Liver (tissue), 8 donors: ENCODE measurements at regions not wholly inside any gene's neighbourhood (a gene's known extent, or its start where the extent isn't known, plus 50 kb on each side); places are given as distances from the start of the nearest gene placed in this dataset.

Source experiments
- DNase-seq: peaks from one replicate; pipeline ENCODE4 v3.0.0-alpha.2; 2017; ENCODE audit warnings: low spot score
- H3K27ac ChIP-seq, 2 donors: one replicate each; pipeline ENCODE4 v1.7.0; 2013; ENCODE audit warnings: inconsistent platforms in 2 of 2, low read length in 2 of 2, control low read depth in 1 of 2, low read depth in 1 of 2, mild to moderate bottlenecking in 1 of 2
- H3K27me3 ChIP-seq, 4 donors: one replicate each; pipeline versions ENCODE4 v1.6.1 to v1.7.0; 2013; ENCODE audit warnings: low read length in 3 of 4, inconsistent platforms in 1 of 4, mild to moderate bottlenecking in 1 of 4, moderate library complexity in 1 of 4; ENCODE audit not compliant: control insufficient read depth in 4 of 4, insufficient read depth in 4 of 4
- H3K36me3 ChIP-seq, 4 donors: one replicate each; pipeline versions ENCODE4 v1.6.1 to v1.7.0; 2013; ENCODE audit warnings: low read length in 3 of 4, mild to moderate bottlenecking in 3 of 4, low read depth in 1 of 4, moderate library complexity in 1 of 4; ENCODE audit not compliant: control insufficient read depth in 4 of 4, insufficient read depth in 3 of 4
- H3K4me1 ChIP-seq, 4 donors: one replicate each; pipeline versions ENCODE4 v1.6.1 to v1.7.0; 2013; ENCODE audit warnings: low read length in 3 of 4, mild to moderate bottlenecking in 3 of 4, moderate library complexity in 1 of 4; ENCODE audit not compliant: control insufficient read depth in 4 of 4, insufficient read depth in 4 of 4
- H3K4me3 ChIP-seq, 3 donors: one replicate each; pipeline versions ENCODE4 v1.6.1 to v1.7.0; 2013; ENCODE audit warnings: low read length in 3 of 3, control low read depth in 1 of 3, low read depth in 1 of 3, mild to moderate bottlenecking in 1 of 3
- H3K9ac ChIP-seq, 2 donors: one replicate each; pipeline ENCODE4 v1.7.0; 2013; ENCODE audit warnings: low read length in 2 of 2, mild to moderate bottlenecking in 2 of 2, moderate library complexity in 2 of 2, control low read depth in 1 of 2, low read depth in 1 of 2
- H3K9me3 ChIP-seq, 4 donors: one replicate each; pipeline versions ENCODE4 v1.6.1 to v1.7.0; 2013; ENCODE audit warnings: low read length in 3 of 4; ENCODE audit not compliant: control insufficient read depth in 4 of 4
- ATF3 ChIP-seq: IDR thresholded peaks from 2 replicates; pipeline ENCODE4 v1.6.1; 2016; ENCODE audit warnings: antibody characterized with exemption
- CTCF ChIP-seq: fragments of 150-350 bp; IDR thresholded peaks from 2 replicates; pipeline ENCODE4 v1.5.1; 2017; ENCODE audit warnings: improper control_type of control experiment, low read depth, low read length; ENCODE audit not compliant: missing input control
- EGR1 ChIP-seq, 2 donors: IDR thresholded peaks; 2 replicates each; pipeline ENCODE4 v1.6.1; 2016 to 2018; ENCODE audit warnings: antibody characterized with exemption in 2 of 2, low read depth in 2 of 2
- FOXA1 ChIP-seq: IDR thresholded peaks from 2 replicates; pipeline ENCODE4 v1.6.1; 2016; ENCODE audit warnings: antibody characterized with exemption
- FOXA2 ChIP-seq: IDR thresholded peaks from 2 replicates; pipeline ENCODE4 v1.6.1; 2016; ENCODE audit warnings: antibody characterized with exemption
- GABPA ChIP-seq, 2 donors: IDR thresholded peaks in 1 of 2; conservative IDR thresholded peaks in 1 of 2; 2 replicates each; pipeline ENCODE4 v1.6.1; 2016; ENCODE audit warnings: antibody characterized with exemption in 2 of 2, mild to moderate bottlenecking in 1 of 2, moderate library complexity in 1 of 2
- HNF4G ChIP-seq: IDR thresholded peaks from 2 replicates; pipeline ENCODE4 v1.6.1; 2016; ENCODE audit warnings: antibody characterized with exemption
- JUND ChIP-seq, 2 donors: IDR thresholded peaks; 2 replicates each; pipeline ENCODE4 v1.6.1; 2016; ENCODE audit warnings: antibody characterized with exemption in 2 of 2
- MAX ChIP-seq: IDR thresholded peaks from 2 replicates; pipeline ENCODE4 v1.6.1; 2016; ENCODE audit warnings: antibody characterized with exemption
- NR2F2 ChIP-seq: IDR thresholded peaks from 2 replicates; pipeline ENCODE4 v1.6.1; 2016; ENCODE audit warnings: antibody characterized with exemption
- RAD21 ChIP-seq, 2 donors: IDR thresholded peaks; 2 replicates each; pipeline ENCODE4 v1.6.1; 2016; ENCODE audit warnings: antibody characterized with exemption in 2 of 2, mild to moderate bottlenecking in 2 of 2
- REST ChIP-seq: IDR thresholded peaks from 2 replicates; pipeline ENCODE4 v1.6.1; 2016; ENCODE audit warnings: antibody characterized with exemption, mild to moderate bottlenecking
- RXRA ChIP-seq, 2 donors: IDR thresholded peaks; 2 replicates each; pipeline ENCODE4 v1.6.1; 2017 to 2018; ENCODE audit warnings: antibody characterized with exemption in 2 of 2, mild to moderate bottlenecking in 1 of 2
- SP1 ChIP-seq: IDR thresholded peaks from 2 replicates; pipeline ENCODE4 v1.6.1; 2018; ENCODE audit warnings: antibody characterized with exemption, mild to moderate bottlenecking
- TAF1 ChIP-seq: conservative IDR thresholded peaks from 2 replicates; pipeline ENCODE4 v1.6.1; 2016; ENCODE audit warnings: antibody characterized with exemption, mild to moderate bottlenecking
- YY1 ChIP-seq: IDR thresholded peaks from 2 replicates; pipeline ENCODE4 v1.6.1; 2016; ENCODE audit warnings: antibody characterized with exemption, mild to moderate bottlenecking
- WGBS: extraction: QIAGEN DNeasy Blood & Tissue Kit; methylation state at CpG from one replicate; pipeline ENCODE4 v1.1.7; 2013; 5-methylcytosine and 5-hydroxymethylcytosine counted together
- TF ChIP-seq, protein P1 (sequence below): IDR thresholded peaks from 2 replicates; pipeline ENCODE4 v1.6.1; 2016; ENCODE audit warnings: antibody characterized with exemption
- donor health status: healthy.
- donor health status: healthy.
- donor health status: healthy.
- donor health status: healthy.
- donor health status: healthy.

- H3K36me3 ChIP-seq = no peaks in the 10 kb centered on the region
- H3K9ac ChIP-seq = no peak overlapping the region
- no peaks in the 10 kb centered on the region for H3K27me3 ChIP-seq
- 65% methylated on average over 5 of the region's 5 CpGs for WGBS
- H3K4me1 ChIP-seq = no peaks in the 10 kb centered on the region
- no peak overlapping the region for H3K27ac ChIP-seq
- H3K4me3 ChIP-seq = no peak overlapping the region
- TF ChIP-seq, protein P1, sequence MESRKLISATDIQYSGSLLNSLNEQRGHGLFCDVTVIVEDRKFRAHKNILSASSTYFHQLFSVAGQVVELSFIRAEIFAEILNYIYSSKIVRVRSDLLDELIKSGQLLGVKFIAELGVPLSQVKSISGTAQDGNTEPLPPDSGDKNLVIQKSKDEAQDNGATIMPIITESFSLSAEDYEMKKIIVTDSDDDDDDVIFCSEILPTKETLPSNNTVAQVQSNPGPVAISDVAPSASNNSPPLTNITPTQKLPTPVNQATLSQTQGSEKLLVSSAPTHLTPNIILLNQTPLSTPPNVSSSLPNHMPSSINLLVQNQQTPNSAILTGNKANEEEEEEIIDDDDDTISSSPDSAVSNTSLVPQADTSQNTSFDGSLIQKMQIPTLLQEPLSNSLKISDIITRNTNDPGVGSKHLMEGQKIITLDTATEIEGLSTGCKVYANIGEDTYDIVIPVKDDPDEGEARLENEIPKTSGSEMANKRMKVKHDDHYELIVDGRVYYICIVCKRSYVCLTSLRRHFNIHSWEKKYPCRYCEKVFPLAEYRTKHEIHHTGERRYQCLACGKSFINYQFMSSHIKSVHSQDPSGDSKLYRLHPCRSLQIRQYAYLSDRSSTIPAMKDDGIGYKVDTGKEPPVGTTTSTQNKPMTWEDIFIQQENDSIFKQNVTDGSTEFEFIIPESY = no peak
- TF ChIP-seq RXRA (IDR thresholded peaks at IDR 0.05) = no peak
- TF ChIP-seq FOXA2 = no peak
- no peak for TF ChIP-seq GABPA (IDR thresholded peaks at IDR 0.05 in 1 of 2, conservative IDR thresholded peaks at IDR 0.05 in 1 of 2)
- TF ChIP-seq SP1 = no peak
- TF ChIP-seq JUND (IDR thresholded peaks at IDR 0.05) = no peak
- DNase-seq = no peak
- H3K9me3 ChIP-seq = no peaks in the 10 kb centered on the region
These were observed 76.4 kb downstream of the SNRPE start for GRCh38 chr1:203937678-203938330.

- TF ChIP-seq HNF4G = no peak
- TF ChIP-seq FOXA2 = no peak
- TF ChIP-seq ATF3 = no peak
- TF ChIP-seq TAF1 = no peak
- TF ChIP-seq EGR1 (IDR thresholded peaks at IDR 0.05; ENCODE audit: low read depth in 2 of 2) = no peak
- no peak for TF ChIP-seq FOXA1
- TF ChIP-seq RXRA (IDR thresholded peaks at IDR 0.05) = no peak
- no peak for TF ChIP-seq YY1
- TF ChIP-seq RAD21 (IDR thresholded peaks at IDR 0.05) = no peak
- TF ChIP-seq NR2F2 = no peak
- TF ChIP-seq GABPA (IDR thresholded peaks at IDR 0.05 in 1 of 2, conservative IDR thresholded peaks at IDR 0.05 in 1 of 2) = no peak
- TF ChIP-seq SP1 = no peak
- no peak for TF ChIP-seq JUND (IDR thresholded peaks at IDR 0.05)
- Histone ChIP-seq H3K9ac (no peak overlapping the region), H3K36me3 (no peaks in the 10 kb centered on the region), H3K27ac (no peak overlapping the region), H3K4me3 (no peak overlapping the region), H3K4me1 (no peaks in the 10 kb centered on the region), H3K9me3 (no peaks in the 10 kb centered on the region), H3K27me3 (no peaks in the 10 kb centered on the region)
- no peak for DNase-seq
- 73% methylated on average over 4 of the region's 4 CpGs for WGBS
These were observed 83.4 kb downstream of the SNRPE start for GRCh38 chr1:203944651-203945404.

DNA sequence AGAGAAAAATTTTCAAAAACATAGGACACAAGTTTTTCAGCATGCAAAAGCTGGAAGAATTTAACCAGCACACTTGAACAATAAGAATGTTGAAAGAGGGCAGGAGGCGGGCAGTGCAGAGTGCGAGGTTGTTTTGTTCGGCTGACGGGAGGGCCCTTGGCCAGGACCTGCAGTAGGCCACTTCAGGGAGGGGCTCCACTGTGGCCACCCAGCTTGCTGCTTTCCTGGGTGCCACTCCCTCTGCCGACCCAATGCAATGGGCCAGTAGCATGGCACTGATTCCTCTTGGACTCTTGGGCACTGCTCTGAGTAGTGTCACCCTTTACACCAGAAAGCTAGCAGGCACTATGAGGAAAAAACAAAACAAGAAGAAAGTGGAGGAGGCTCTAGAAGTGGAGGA is 92.9 kb downstream of the SNRPE start:
- Histone ChIP-seq H3K27ac (no peak overlapping the region), H3K27me3 (no peaks in the 10 kb centered on the region)

More for the DNA sequence above, 92.9 kb downstream of the SNRPE start:
- no peak for TF ChIP-seq FOXA2
- TF ChIP-seq RXRA (IDR thresholded peaks at IDR 0.05) = no peak
- no peak for TF ChIP-seq NR2F2
- no peak for TF ChIP-seq ATF3
- TF ChIP-seq TAF1 = no peak
- TF ChIP-seq MAX = no peak
- TF ChIP-seq EGR1 (IDR thresholded peaks at IDR 0.05; ENCODE audit: low read depth in 2 of 2) = no peak
- no peak for TF ChIP-seq REST
- no peak for TF ChIP-seq CTCF
- no peak for TF ChIP-seq HNF4G
- no peak for TF ChIP-seq RAD21 (IDR thresholded peaks at IDR 0.05)
- TF ChIP-seq FOXA1 = no peak
- DNase-seq = no peak
- Histone ChIP-seq H3K4me1 (no peaks in the 10 kb centered on the region), H3K9ac (no peak overlapping the region), H3K36me3 (no peaks in the 10 kb centered on the region), H3K4me3 (no peak overlapping the region), H3K9me3 (peaks cover 0 to 5% (median 0%) of the 10 kb centered on the region in 4 donors)
- WGBS = 96% methylated on average over 5 of the region's 5 CpGs
